ENCODE measurements at regions not wholly inside any gene's neighbourhood (a gene's known extent, or its start where the extent isn't known, plus 50 kb on each side); places are given as distances from the start of the nearest gene placed in this dataset.

DNA sequence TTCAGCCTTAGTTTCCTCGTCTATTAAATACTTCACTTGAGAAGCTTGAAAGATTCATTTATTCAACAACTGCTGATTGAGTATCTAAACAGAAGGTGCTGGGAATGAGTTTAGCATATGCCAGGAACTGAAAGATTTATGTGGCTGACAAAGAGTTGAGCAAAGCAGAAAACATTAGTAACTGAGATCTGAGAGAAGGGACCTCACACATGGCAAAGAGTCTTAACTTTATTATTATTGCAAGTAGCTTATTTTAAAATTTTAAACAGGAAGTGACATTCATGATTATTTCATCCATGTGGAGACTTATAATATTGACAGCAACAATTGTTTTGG lies 133.6 kb downstream of the CASP12 start:
- BruUV-seq (replicated peaks), result no TSS peak
- Histone ChIP-seq H3K36me3 (ENCODE audit: control insufficient read depth, insufficient read depth, low read length) (no peaks in the 10 kb centered on the region), H3K9me1 (ENCODE audit: control insufficient read depth, insufficient read depth, low read length) (no peaks in the 10 kb centered on the region), H3K79me2 (ENCODE audit: control insufficient read depth, insufficient read depth, low read length) (no peaks in the 10 kb centered on the region), H3K27me3 (ENCODE audit: control insufficient read depth in 2 of 2, insufficient read depth in 2 of 2, low read length in 2 of 2) (no peaks in the 10 kb centered on the region), H3K4me3 (no peak overlapping the region), H3K4me2 (ENCODE audit: insufficient read depth, low read length) (no peak overlapping the region), H3K4me1 (replicated peaks in 1 of 2; ENCODE audit: control insufficient read depth in 2 of 2, insufficient read depth in 2 of 2, low read length in 2 of 2) (no peaks in the 10 kb centered on the region), H3K27ac (ENCODE audit: extremely low read depth, low read depth, low read length) (no peak overlapping the region), H2AFZ (ENCODE audit: low read depth, low read length) (no peak overlapping the region), H4K20me1 (replicated peaks; ENCODE audit: control insufficient read depth, insufficient read depth, low read length) (no peaks in the 10 kb centered on the region), H3K9me3 (replicated peaks; ENCODE audit: control insufficient read depth, insufficient read depth, low read depth, low read length) (no peaks in the 10 kb centered on the region), H3K9ac (ENCODE audit: insufficient read depth in 1 of 2, low read depth in 2 of 2, low read length in 2 of 2) (no peak overlapping the region)
- in situ Hi-C loops (cut with MboI), result no loop called here
- 0% methylated on average over 1 of the region's 1 CpG for WGBS (ENCODE audit: insufficient coverage, low coverage, missing lambda C conversion rate)
- POLR2A ChIA-PET, result no interaction called here
- ATAC-seq, result no peak
- no peak for TF ChIP-seq SNRNP70 (optimal IDR thresholded peaks at IDR 0.05; ENCODE audit: low read depth, low read length)
- no peak for TF ChIP-seq ZFP36 (IDR thresholded peaks at IDR 0.05; ENCODE audit: low read depth, low read length, partially characterized antibody)
- TF ChIP-seq MYC (IDR thresholded peaks at IDR 0.05; ENCODE audit: low read depth, low read length), result no peak
- TF ChIP-seq MYC (CRISPR knock-in tag; IDR thresholded peaks at IDR 0.05; ENCODE audit: borderline replicate concordance, low read depth), result no peak
- TF ChIP-seq, protein P1, sequence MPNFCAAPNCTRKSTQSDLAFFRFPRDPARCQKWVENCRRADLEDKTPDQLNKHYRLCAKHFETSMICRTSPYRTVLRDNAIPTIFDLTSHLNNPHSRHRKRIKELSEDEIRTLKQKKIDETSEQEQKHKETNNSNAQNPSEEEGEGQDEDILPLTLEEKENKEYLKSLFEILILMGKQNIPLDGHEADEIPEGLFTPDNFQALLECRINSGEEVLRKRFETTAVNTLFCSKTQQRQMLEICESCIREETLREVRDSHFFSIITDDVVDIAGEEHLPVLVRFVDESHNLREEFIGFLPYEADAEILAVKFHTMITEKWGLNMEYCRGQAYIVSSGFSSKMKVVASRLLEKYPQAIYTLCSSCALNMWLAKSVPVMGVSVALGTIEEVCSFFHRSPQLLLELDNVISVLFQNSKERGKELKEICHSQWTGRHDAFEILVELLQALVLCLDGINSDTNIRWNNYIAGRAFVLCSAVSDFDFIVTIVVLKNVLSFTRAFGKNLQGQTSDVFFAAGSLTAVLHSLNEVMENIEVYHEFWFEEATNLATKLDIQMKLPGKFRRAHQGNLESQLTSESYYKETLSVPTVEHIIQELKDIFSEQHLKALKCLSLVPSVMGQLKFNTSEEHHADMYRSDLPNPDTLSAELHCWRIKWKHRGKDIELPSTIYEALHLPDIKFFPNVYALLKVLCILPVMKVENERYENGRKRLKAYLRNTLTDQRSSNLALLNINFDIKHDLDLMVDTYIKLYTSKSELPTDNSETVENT (CRISPR knock-in tag; IDR thresholded peaks at IDR 0.05), result no peak
- TF ChIP-seq KDM1A (IDR thresholded peaks at IDR 0.05), result no peak
- TF ChIP-seq, protein P2, sequence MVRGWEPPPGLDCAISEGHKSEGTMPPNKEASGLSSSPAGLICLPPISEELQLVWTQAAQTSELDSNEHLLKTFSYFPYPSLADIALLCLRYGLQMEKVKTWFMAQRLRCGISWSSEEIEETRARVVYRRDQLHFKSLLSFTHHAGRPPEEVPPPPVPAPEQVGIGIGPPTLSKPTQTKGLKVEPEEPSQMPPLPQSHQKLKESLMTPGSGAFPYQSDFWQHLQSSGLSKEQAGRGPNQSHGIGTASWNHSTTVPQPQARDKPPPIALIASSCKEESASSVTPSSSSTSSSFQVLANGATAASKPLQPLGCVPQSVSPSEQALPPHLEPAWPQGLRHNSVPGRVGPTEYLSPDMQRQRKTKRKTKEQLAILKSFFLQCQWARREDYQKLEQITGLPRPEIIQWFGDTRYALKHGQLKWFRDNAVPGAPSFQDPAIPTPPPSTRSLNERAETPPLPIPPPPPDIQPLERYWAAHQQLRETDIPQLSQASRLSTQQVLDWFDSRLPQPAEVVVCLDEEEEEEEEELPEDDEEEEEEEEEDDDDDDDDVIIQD (CRISPR knock-in tag; IDR thresholded peaks at IDR 0.05), result no peak
- TF ChIP-seq BACH1 (tag; IDR thresholded peaks at IDR 0.05), result no peak
- TF ChIP-seq, protein P3, sequence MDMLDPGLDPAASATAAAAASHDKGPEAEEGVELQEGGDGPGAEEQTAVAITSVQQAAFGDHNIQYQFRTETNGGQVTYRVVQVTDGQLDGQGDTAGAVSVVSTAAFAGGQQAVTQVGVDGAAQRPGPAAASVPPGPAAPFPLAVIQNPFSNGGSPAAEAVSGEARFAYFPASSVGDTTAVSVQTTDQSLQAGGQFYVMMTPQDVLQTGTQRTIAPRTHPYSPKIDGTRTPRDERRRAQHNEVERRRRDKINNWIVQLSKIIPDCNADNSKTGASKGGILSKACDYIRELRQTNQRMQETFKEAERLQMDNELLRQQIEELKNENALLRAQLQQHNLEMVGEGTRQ (CRISPR knock-in tag; IDR thresholded peaks at IDR 0.05), result no peak
- TF ChIP-seq ZBTB1 (CRISPR knock-in tag; IDR thresholded peaks at IDR 0.05; ENCODE audit: borderline replicate concordance, low read depth), result no peak
- no peak for TF ChIP-seq SPI1 (IDR thresholded peaks at IDR 0.05; ENCODE audit: borderline replicate concordance, low read depth, low read length)
- CTCF ChIA-PET (ENCODE audit: low intra/inter-chr PET ratio), result no interaction called here
- intact Hi-C loops (cut with micrococcal nuclease), result no loop called here
- no peak for FAIRE-seq
- no peak for DNase-seq (ENCODE audit: extremely low read depth in 1 of 4, low spot score in 3 of 4)

Data from K562 (cell line).